DND-41 (cell line): ENCODE measurements at regions not wholly inside any gene's neighbourhood (a gene's known extent, or its start where the extent isn't known, plus 50 kb on each side); places are given as distances from the start of the nearest gene placed in this dataset.
A peak's percentile ranks its signal among the peaks of the same experiment; 100 is the strongest.

ENCODE experiments used
- ATAC-seq: fragments of 200-7000 bp; cut with Tn5 transposase; 3 replicates; pipeline ENCODE4 v1.9.1; 2021; ENCODE audit warnings: low read depth; ENCODE audit not compliant: insufficient read depth
- DNase-seq: peaks from one replicate; pipeline ENCODE4 v3.0.0-alpha.2; 2020
- H2AFZ ChIP-seq: 2 replicates; pipeline ENCODE4 v1.6.0; 2012; ENCODE audit warnings: low read depth, low read length
- H3K27ac ChIP-seq: 2 replicates; pipeline ENCODE4 v1.5.1; 2012; ENCODE audit warnings: low read length, inconsistent platforms
- H3K27me3 ChIP-seq: fragments of 200-600 bp; sonication (generic); 2 replicates; pipeline ENCODE4 v1.6.0; 2012; ENCODE audit warnings: low read length, mild to moderate bottlenecking, inconsistent platforms; ENCODE audit not compliant: insufficient read depth, poor library complexity
- H3K36me3 ChIP-seq: 2 replicates; pipeline ENCODE4 v1.5.1; 2012; ENCODE audit warnings: low read length, inconsistent platforms; ENCODE audit not compliant: insufficient read depth
- H3K4me1 ChIP-seq: 2 replicates; pipeline ENCODE4 v1.5.1; 2012; ENCODE audit warnings: mild to moderate bottlenecking, low read length; ENCODE audit not compliant: insufficient read depth
- H3K4me2 ChIP-seq: 2 replicates; pipeline ENCODE4 v1.6.0; 2012; ENCODE audit warnings: mild to moderate bottlenecking, moderate library complexity, low read length, inconsistent platforms; ENCODE audit not compliant: insufficient read depth
- H3K4me3 ChIP-seq, 2 experiments: fragments of 200-600 bp in 1 of 2; shearing (Covaris generic) in 1 of 2; 2 replicates each; pipeline ENCODE4 v1.5.1; 2012 to 2016; ENCODE audit warnings: inconsistent platforms in 2 of 2, low read length in 2 of 2, mild to moderate bottlenecking in 2 of 2, low read depth in 1 of 2, moderate library complexity in 1 of 2
- H3K79me2 ChIP-seq: 2 replicates; pipeline ENCODE4 v1.6.0; 2012; ENCODE audit warnings: low read length, inconsistent platforms; ENCODE audit not compliant: insufficient read depth
- H3K9ac ChIP-seq: 2 replicates; pipeline ENCODE4 v1.6.0; 2012; ENCODE audit warnings: low read depth, mild to moderate bottlenecking, inconsistent platforms, low read length, moderate library complexity
- H3K9me3 ChIP-seq: 2 replicates; pipeline ENCODE4 v1.5.1; 2012; ENCODE audit warnings: low read length, moderate library complexity, mild to moderate bottlenecking, inconsistent platforms; ENCODE audit not compliant: insufficient read depth, severe bottlenecking
- H4K20me1 ChIP-seq: 2 replicates; pipeline ENCODE4 v1.6.0; 2012; ENCODE audit warnings: low read length; ENCODE audit not compliant: insufficient read depth
- EZH2 ChIP-seq: IDR thresholded peaks from 3 replicates; pipeline ENCODE4 v1.6.1; 2012; ENCODE audit warnings: borderline replicate concordance, low read depth, mild to moderate bottlenecking, moderate library complexity, low read length, inconsistent platforms; ENCODE audit not compliant: severe bottlenecking
- TF ChIP-seq, protein P1 (sequence below): IDR thresholded peaks from 2 replicates; pipeline ENCODE4 v1.5.1; 2012; ENCODE audit warnings: borderline replicate concordance, low read length, moderate library complexity, mild to moderate bottlenecking; ENCODE audit not compliant: poor library complexity, severe bottlenecking; ENCODE audit errors: extremely low read depth

DNA sequence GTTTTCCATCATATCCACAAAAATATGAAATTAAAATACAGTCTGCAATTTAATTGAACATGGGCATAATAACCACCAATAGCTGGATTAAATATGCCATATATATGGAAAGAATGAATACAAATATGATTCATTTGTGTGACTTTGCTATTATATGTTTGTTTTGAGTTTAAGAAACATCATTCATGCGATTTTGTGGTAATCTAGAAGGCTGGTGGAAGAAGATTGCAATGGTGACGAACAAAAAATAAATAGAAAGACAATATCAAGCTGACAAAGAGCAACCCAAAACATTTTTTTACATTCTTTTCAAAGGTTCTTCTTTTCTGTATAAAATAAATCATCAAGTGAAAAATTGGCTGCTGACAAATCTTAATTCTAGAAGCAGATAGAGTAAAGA lies 610.0 kb downstream of the MAT2B start:
- H3K4me2 ChIP-seq, result no peak overlapping the region
- no peaks in the 10 kb centered on the region for H4K20me1 ChIP-seq
- H3K79me2 ChIP-seq, result no peaks in the 10 kb centered on the region
- H3K4me1 ChIP-seq, result 0 out of 2 replicates have a peak, but pooled peaks cover 5% of the 10 kb centered on the region
- no peak for TF ChIP-seq EZH2
- TF ChIP-seq, protein P1, sequence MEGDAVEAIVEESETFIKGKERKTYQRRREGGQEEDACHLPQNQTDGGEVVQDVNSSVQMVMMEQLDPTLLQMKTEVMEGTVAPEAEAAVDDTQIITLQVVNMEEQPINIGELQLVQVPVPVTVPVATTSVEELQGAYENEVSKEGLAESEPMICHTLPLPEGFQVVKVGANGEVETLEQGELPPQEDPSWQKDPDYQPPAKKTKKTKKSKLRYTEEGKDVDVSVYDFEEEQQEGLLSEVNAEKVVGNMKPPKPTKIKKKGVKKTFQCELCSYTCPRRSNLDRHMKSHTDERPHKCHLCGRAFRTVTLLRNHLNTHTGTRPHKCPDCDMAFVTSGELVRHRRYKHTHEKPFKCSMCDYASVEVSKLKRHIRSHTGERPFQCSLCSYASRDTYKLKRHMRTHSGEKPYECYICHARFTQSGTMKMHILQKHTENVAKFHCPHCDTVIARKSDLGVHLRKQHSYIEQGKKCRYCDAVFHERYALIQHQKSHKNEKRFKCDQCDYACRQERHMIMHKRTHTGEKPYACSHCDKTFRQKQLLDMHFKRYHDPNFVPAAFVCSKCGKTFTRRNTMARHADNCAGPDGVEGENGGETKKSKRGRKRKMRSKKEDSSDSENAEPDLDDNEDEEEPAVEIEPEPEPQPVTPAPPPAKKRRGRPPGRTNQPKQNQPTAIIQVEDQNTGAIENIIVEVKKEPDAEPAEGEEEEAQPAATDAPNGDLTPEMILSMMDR, result no peak
- no peaks in the 10 kb centered on the region for H3K9me3 ChIP-seq
- H3K9ac ChIP-seq, result no peak overlapping the region
- H3K36me3 ChIP-seq, result no peaks in the 10 kb centered on the region
- ATAC-seq, result no peak
- no peaks in the 10 kb centered on the region for H3K27me3 ChIP-seq
- no peak overlapping the region for H2AFZ ChIP-seq
- no peak for DNase-seq
- no peak overlapping the region for H3K27ac ChIP-seq
- no peak overlapping the region for H3K4me3 ChIP-seq

DNA sequence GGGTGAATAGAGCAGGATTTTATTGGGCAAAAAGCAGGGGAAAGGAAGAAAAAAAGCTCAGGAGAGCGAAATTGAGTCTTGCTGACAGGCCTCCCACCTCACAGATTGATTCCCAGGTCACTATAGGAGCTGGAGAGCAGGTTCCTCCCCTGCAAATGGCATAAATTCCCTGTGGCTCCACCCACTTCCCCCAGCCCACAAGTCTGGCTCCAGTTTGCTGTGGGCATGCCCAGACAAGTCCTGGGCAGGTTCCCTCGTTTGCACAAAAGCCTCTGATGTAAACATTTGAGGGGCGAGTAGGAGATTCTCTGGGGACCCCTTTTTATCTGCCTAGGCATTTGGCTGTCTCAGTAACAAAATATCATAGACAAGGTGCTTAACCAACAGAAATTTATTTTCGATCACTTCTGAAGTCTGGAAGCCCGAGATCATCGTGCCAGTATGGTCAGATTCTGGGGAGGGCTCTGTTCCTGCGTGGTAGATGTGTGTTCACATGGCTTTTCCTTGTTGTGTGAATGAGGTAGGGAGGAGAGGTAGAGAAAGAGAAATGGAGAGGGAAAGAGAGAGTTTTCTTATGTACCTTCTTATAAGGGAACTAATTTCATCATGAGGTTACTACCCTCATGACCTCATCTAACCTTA lies 614.5 kb downstream of the MAT2B start:
- Histone ChIP-seq H3K36me3 (no peaks in the 10 kb centered on the region), H3K9me3 (no peaks in the 10 kb centered on the region), H3K4me2 (no peak overlapping the region), H4K20me1 (no peaks in the 10 kb centered on the region), H3K9ac (no peak overlapping the region), H3K4me1 (0 out of 2 replicates have a peak, but pooled peaks cover 5% of the 10 kb centered on the region), H3K79me2 (no peaks in the 10 kb centered on the region), H3K27ac (no peak overlapping the region; the same call in 1 of the 2 replicates), H3K27me3 (no peaks in the 10 kb centered on the region), H2AFZ (no peak overlapping the region), H3K4me3 (no peak overlapping the region)
- ATAC-seq (0 out of 3 replicates have a peak, but pooled peaks have one; percentile 27), DNase-seq (peak; percentile 3)
- no peak for TF ChIP-seq EZH2
- TF ChIP-seq, protein P1, result no peak

- no peak overlapping the region for H2AFZ ChIP-seq
- ATAC-seq (no peak), DNase-seq (no peak)
- no peak overlapping the region for H3K4me2 ChIP-seq
- H3K27me3 ChIP-seq, result no peaks in the 10 kb centered on the region
- H3K36me3 ChIP-seq, result no peaks in the 10 kb centered on the region
- no peak overlapping the region for H3K4me3 ChIP-seq
- H3K9me3 ChIP-seq, result no peaks in the 10 kb centered on the region
- no peaks in the 10 kb centered on the region for H3K79me2 ChIP-seq
- no peaks in the 10 kb centered on the region for H4K20me1 ChIP-seq
- no peak overlapping the region for H3K9ac ChIP-seq
- TF ChIP-seq, protein P1, result no peak
- no peak for TF ChIP-seq EZH2
- no peaks in the 10 kb centered on the region for H3K4me1 ChIP-seq
- H3K27ac ChIP-seq, result no peak overlapping the region
Measured at GRCh38 chr5:164127527-164127926, 622.1 kb downstream of the MAT2B start.

GRCh38 chr5:164132358-164132757 lies 626.9 kb downstream of the MAT2B start:
- no peak overlapping the region for H3K4me3 ChIP-seq
- H3K4me2 ChIP-seq, result no peak overlapping the region
- ATAC-seq (no peak), DNase-seq (no peak)
- no peaks in the 10 kb centered on the region for H4K20me1 ChIP-seq
- H3K27ac ChIP-seq, result no peak overlapping the region
- no peaks in the 10 kb centered on the region for H3K27me3 ChIP-seq
- H3K4me1 ChIP-seq, result no peaks in the 10 kb centered on the region
- no peaks in the 10 kb centered on the region for H3K79me2 ChIP-seq
- no peak overlapping the region for H3K9ac ChIP-seq
- no peak overlapping the region for H2AFZ ChIP-seq
- TF ChIP-seq, protein P1, result no peak
- no peak for TF ChIP-seq EZH2
- no peaks in the 10 kb centered on the region for H3K9me3 ChIP-seq
- no peaks in the 10 kb centered on the region for H3K36me3 ChIP-seq
